GM12878 (cell line): ENCODE measurements at regions not wholly inside any gene's neighbourhood (a gene's known extent, or its start where the extent isn't known, plus 50 kb on each side); places are given as distances from the start of the nearest gene placed in this dataset.
"Not testable (repeated sequence)": the region's sequence is repeated elsewhere in the genome, so short reads cannot be mapped to it uniquely, and the experiment has no call there.

Experiments used
- ATAC-seq: fragments of 200-7000 bp; cut with Tn5 transposase; 3 replicates; pipeline ENCODE4 v1.9.1; 2020; ENCODE audit warnings: mild to moderate bottlenecking, moderate library complexity
- BruUV-seq: library from RNA; stranded (reverse); fragments of 400-500 nt; replicated peaks from 2 replicates; lab custom pipeline; 2021; lab: Mats Ljungman, UMichigan
- CTCF ChIA-PET: fragments of 300-600 bp; sonication (Branson Sonifier 250); formaldehyde crosslinking; extraction: SDS; loops from one replicate; lab custom pipeline; 2021; ENCODE audit warnings: inconsistent platforms; lab: Yijun Ruan, JAX
- POLR2A ChIA-PET: fragments of 350-600 bp; formaldehyde crosslinking; extraction: SDS; loops from one replicate; lab custom pipeline; 2021; ENCODE audit warnings: inconsistent platforms; lab: Charles Lee
- RAD21 ChIA-PET: fragments of 300-600 bp; sonication (Branson Sonifier 250); formaldehyde crosslinking; loops from one replicate; lab custom pipeline; 2023; ENCODE audit warnings: antibody characterized with exemption; ENCODE audit not compliant: unreplicated experiment; lab: Charles Lee
- SMC1A ChIA-PET: fragments of 300-600 bp; sonication (Branson Sonifier 250); formaldehyde crosslinking; loops from one replicate; lab custom pipeline; 2023; ENCODE audit not compliant: unreplicated experiment, uncharacterized antibody; lab: Charles Lee
- DNase-seq: peaks from one replicate; pipeline ENCODE4 v3.0.0-alpha.2; 2011; ENCODE audit warnings: low read depth, low spot score
- FAIRE-seq: peaks from 3 replicates; lab custom pipeline; 2011; peaks lifted over from hg19 to GRCh38; lab: Jason Lieb, UNC
- H2AFZ ChIP-seq: 2 replicates; pipeline ENCODE4 v1.6.0; 2011; ENCODE audit warnings: low read depth, low read length, control low read depth; ENCODE audit not compliant: control insufficient read depth
- H3K27ac ChIP-seq: 2 replicates; pipeline ENCODE4 v1.5.1; 2011; ENCODE audit warnings: control low read depth; ENCODE audit not compliant: control insufficient read depth, insufficient read depth
- H3K27me3 ChIP-seq, 2 experiments: replicated peaks in 1 of 2; 2 replicates each; pipeline versions ENCODE4 v1.6.0 to v1.6.1; 2011; ENCODE audit warnings: low read length in 1 of 2; ENCODE audit not compliant: control insufficient read depth in 2 of 2, insufficient read depth in 2 of 2
- H3K36me3 ChIP-seq, 2 experiments: 2 replicates each; pipeline ENCODE4 v1.5.1; 2011; ENCODE audit warnings: low read length in 1 of 2; ENCODE audit not compliant: control insufficient read depth in 2 of 2, insufficient read depth in 2 of 2
- H3K4me1 ChIP-seq: 2 replicates; pipeline ENCODE4 v1.6.1; 2011; ENCODE audit warnings: mild to moderate bottlenecking, low read length, moderate library complexity, mixed read lengths; ENCODE audit not compliant: control insufficient read depth, insufficient read depth
- H3K4me2 ChIP-seq: 2 replicates; pipeline ENCODE4 v1.6.0; 2011; ENCODE audit warnings: control low read depth; ENCODE audit not compliant: control insufficient read depth, insufficient read depth
- H3K4me3 ChIP-seq: fragments of 200-600 bp; sonication (generic); 2 replicates; pipeline ENCODE4 v1.5.1; 2016
- H3K79me2 ChIP-seq: 2 replicates; pipeline ENCODE4 v1.6.0; 2011; ENCODE audit warnings: low read length; ENCODE audit not compliant: control insufficient read depth, insufficient read depth
- H3K9ac ChIP-seq: 2 replicates; pipeline ENCODE4 v1.8.0; 2011; ENCODE audit warnings: low read length, control low read depth, mixed read lengths; ENCODE audit not compliant: control insufficient read depth, insufficient read depth
- H3K9me3 ChIP-seq: replicated peaks from 3 replicates; pipeline ENCODE4 v1.5.1; 2011; ENCODE audit warnings: mild to moderate bottlenecking, low read length; ENCODE audit not compliant: control insufficient read depth, insufficient read depth
- H4K20me1 ChIP-seq: 2 replicates; pipeline ENCODE4 v1.6.0; 2011; ENCODE audit not compliant: control insufficient read depth, insufficient read depth
- GABPA ChIP-seq: IDR thresholded peaks from 2 replicates; pipeline ENCODE4 v1.6.1; 2014; ENCODE audit warnings: antibody characterized with exemption, low read depth, mild to moderate bottlenecking, inconsistent platforms
- LARP7 ChIP-seq: fragments of 450-650 bp; IDR thresholded peaks from 2 replicates; pipeline ENCODE4 v1.6.1; 2017; ENCODE audit warnings: mild to moderate bottlenecking
- MEF2B ChIP-seq: fragments of 450-650 bp; IDR thresholded peaks from 2 replicates; pipeline ENCODE4 v1.6.1; 2018; ENCODE audit warnings: mild to moderate bottlenecking, moderate library complexity; ENCODE audit not compliant: partially characterized antibody, poor library complexity, severe bottlenecking
- WGBS: methylation state at CpG from one replicate; pipeline ENCODE4 v1.1.6; 2016; ENCODE audit warnings: low lambda C conversion rate; ENCODE audit not compliant: insufficient replicate concordance, insufficient coverage; ENCODE audit errors: missing lambda C conversion rate; 5-methylcytosine and 5-hydroxymethylcytosine counted together
- in situ Hi-C: fragments of 300-500 bp; cut with MboI; formaldehyde crosslinking; loops from 9 replicates; pipeline ENCODE4 v1.14.3; 2018; ENCODE audit warnings: mixed read lengths
- intact Hi-C: fragments of 100-400 bp; cut with micrococcal nuclease; formaldehyde crosslinking; loops from one replicate; pipeline ENCODE4 v1.14.2; 2022; ENCODE audit not compliant: unreplicated experiment

GRCh38 chr5:124496968-124497367 lies 249.5 kb downstream of the ZNF608 start:
- intact Hi-C loops, CTCF ChIA-PET, ATAC-seq: not testable (repeated sequence)

GRCh38 chr5:124494540-124495116 lies 251.8 kb downstream of the ZNF608 start:
- WGBS, result 68% methylated on average over 2 of the region's 2 CpGs
- ChIA-PET POLR2A (no interaction called here), CTCF (interaction anchor here (0.6 kb wide), 1 partner anchor 1568 kb away, joined by 3 read pairs; no protein-coding TSS in a partner anchor), SMC1A (interaction anchor here (0.8 kb wide), 1 partner anchor 11 kb away, joined by 4 read pairs; no protein-coding TSS in a partner anchor), RAD21 (no interaction called here)
- Histone ChIP-seq H2AFZ (no peak overlapping the region), H3K4me1 (no peaks in the 10 kb centered on the region), H3K9me3 (peaks cover 3% of the 10 kb centered on the region; the same call in 1 of the 3 replicates), H3K27ac (no peak overlapping the region), H3K27me3 (no peaks in the 10 kb centered on the region), H3K79me2 (no peaks in the 10 kb centered on the region), H4K20me1 (no peaks in the 10 kb centered on the region), H3K4me2 (no peak overlapping the region), H3K9ac (no peak overlapping the region), H3K36me3 (no peaks in the 10 kb centered on the region), H3K4me3 (no peak overlapping the region)
- no peak for DNase-seq
- no TSS peak for BruUV-seq
- ATAC-seq, result no peak
- no peak for TF ChIP-seq GABPA
- no peak for TF ChIP-seq LARP7
- TF ChIP-seq MEF2B, result no peak
- in situ Hi-C loops (no loop called here), intact Hi-C loops (no loop called here)
- no peak for FAIRE-seq

More at GRCh38 chr5:124496968-124497367, 249.5 kb downstream of the ZNF608 start:
- H3K4me3 ChIP-seq, FAIRE-seq, H3K27ac ChIP-seq, H3K4me1 ChIP-seq, H4K20me1 ChIP-seq, H3K27me3 ChIP-seq, DNase-seq, H3K36me3 ChIP-seq, POLR2A ChIA-PET, H3K79me2 ChIP-seq, BruUV-seq, H3K4me2 ChIP-seq, H3K9ac ChIP-seq, SMC1A ChIA-PET, RAD21 ChIA-PET, H2AFZ ChIP-seq, in situ Hi-C loops, H3K9me3 ChIP-seq: not testable (repeated sequence)
- WGBS, result 25% methylated on average over 4 of the region's 4 CpGs
